K562 (cell line): ENCODE measurements at regions not wholly inside any gene's neighbourhood (a gene's known extent, or its start where the extent isn't known, plus 50 kb on each side); places are given as distances from the start of the nearest gene placed in this dataset.
A peak's percentile ranks its signal among the peaks of the same experiment; 100 is the strongest.

ENCODE experiments used
- FOXM1 ChIP-seq, 2 experiments: fragments of 450-650 bp in 1 of 2; sonication (generic) in 1 of 2; formaldehyde crosslinking in 1 of 2; IDR thresholded peaks; 2 replicates each; pipeline versions ENCODE4 v1.6.1 to v1.9.0; 2017 to 2022; ENCODE audit warnings: low read depth in 2 of 2, mild to moderate bottlenecking in 2 of 2, missing genetic modification reagents in 1 of 2, moderate library complexity in 1 of 2
- GTF2E2 ChIP-seq: fragments of 200-800 bp; sonication (Bioruptor generic); IDR thresholded peaks from 2 replicates; pipeline ENCODE4 v1.6.1; 2016; ENCODE audit warnings: missing genetic modification characterization, missing compliant biosample characterization
- HCFC1 ChIP-seq: IDR thresholded peaks from 2 replicates; pipeline ENCODE4 v1.6.1; 2012; ENCODE audit warnings: low read depth, low read length, improper control_type of control experiment
- HEY1 ChIP-seq: fragments of 250-450 bp; sonication (Bioruptor Pico); IDR thresholded peaks from 2 replicates; pipeline ENCODE4 v1.5.0; 2020; ENCODE audit warnings: mild to moderate bottlenecking, moderate library complexity, borderline replicate concordance
- JUN ChIP-seq, 2 experiments: sonication (generic) in 1 of 2; formaldehyde crosslinking in 1 of 2; IDR thresholded peaks; 2 replicates each; pipeline versions ENCODE4 v1.6.1 to v1.8.0; 2012 to 2022; ENCODE audit warnings: borderline replicate concordance in 2 of 2, mild to moderate bottlenecking in 2 of 2, improper control_type of control experiment in 1 of 2, low read depth in 1 of 2, low read length in 1 of 2, missing genetic modification reagents in 1 of 2
- KAT2B ChIP-seq: IDR thresholded peaks from one replicate; pipeline ENCODE4 v1.6.1; 2012; ENCODE audit warnings: low read depth, mild to moderate bottlenecking, control low read depth, inconsistent platforms, low read length, moderate library complexity
- MBD2 ChIP-seq: sonication (generic); IDR thresholded peaks from 2 replicates; pipeline ENCODE4 v1.6.1; 2016; ENCODE audit warnings: low read depth, borderline replicate concordance
- MEF2D ChIP-seq: conservative IDR thresholded peaks from 2 replicates; pipeline ENCODE4 v1.6.1; 2016; ENCODE audit warnings: low read depth, missing genetic modification characterization, missing compliant biosample characterization
- MXI1 ChIP-seq: IDR thresholded peaks from 2 replicates; pipeline ENCODE4 v1.6.1; 2011; ENCODE audit warnings: low read depth, mild to moderate bottlenecking, improper control_type of control experiment, low read length
- POLR3G ChIP-seq: IDR thresholded peaks from 2 replicates; pipeline ENCODE4 v1.6.1; 2011; ENCODE audit not compliant: insufficient read length, insufficient replicate concordance; ENCODE audit errors: extremely low read depth
- SIRT6 ChIP-seq: IDR thresholded peaks from one replicate; pipeline ENCODE4 v1.6.1; 2012; ENCODE audit warnings: low read depth, mild to moderate bottlenecking, control low read depth, inconsistent platforms, low read length, moderate library complexity
- TEAD1 ChIP-seq, 2 experiments: fragments of 450-650 bp in 1 of 2; sonication (generic) in 1 of 2; formaldehyde crosslinking; IDR thresholded peaks; 2 replicates each; pipeline versions ENCODE4 v1.4.0 to v1.8.0; 2020 to 2022; ENCODE audit warnings: mild to moderate bottlenecking in 2 of 2, missing genetic modification reagents in 1 of 2
- U2AF2 ChIP-seq: fragments of 200-400 bp; formaldehyde crosslinking; optimal IDR thresholded peaks from 2 replicates; pipeline ENCODE3; 2017; ENCODE audit warnings: low read depth, mild to moderate bottlenecking, low read length
- XRCC4 ChIP-seq: IDR thresholded peaks from one replicate; pipeline ENCODE4 v1.6.1; 2011; ENCODE audit not compliant: insufficient read depth, insufficient read length; ENCODE audit errors: extremely low read depth
- ZKSCAN1 ChIP-seq: fragments of 150-350 bp; IDR thresholded peaks from 2 replicates; pipeline ENCODE4 v1.6.1; 2016; ENCODE audit warnings: low read depth, low read length
- ZNF668 ChIP-seq: fragments of 250-450 bp; sonication (Bioruptor Pico); IDR thresholded peaks from 2 replicates; pipeline ENCODE4 v1.8.0; 2022; ENCODE audit warnings: mild to moderate bottlenecking, inconsistent platforms
- ZNF699 ChIP-seq: fragments of 250-450 bp; sonication (Bioruptor Pico); IDR thresholded peaks from 2 replicates; pipeline ENCODE4 v1.8.0; 2021; ENCODE audit warnings: mild to moderate bottlenecking, moderate library complexity; ENCODE audit not compliant: insufficient replicate concordance
- TF ChIP-seq, protein P1 (sequence below): fragments of 450-650 bp; IDR thresholded peaks from one replicate; pipeline ENCODE4 v1.6.1; 2018; ENCODE audit warnings: mild to moderate bottlenecking, moderate library complexity; ENCODE audit not compliant: partially characterized antibody
- TF ChIP-seq, protein P2 (sequence below): fragments of 250-450 bp; sonication (Bioruptor Pico); IDR thresholded peaks from 2 replicates; pipeline ENCODE4 v1.5.0; 2021
- TF ChIP-seq, protein P3 (sequence below): fragments of 250-450 bp; sonication (Bioruptor Pico); IDR thresholded peaks from 2 replicates; pipeline ENCODE4 v1.4.0; 2020; ENCODE audit warnings: borderline replicate concordance
- TF ChIP-seq, protein P4 (sequence below): sonication (generic); formaldehyde crosslinking; IDR thresholded peaks from 2 replicates; pipeline ENCODE4 v1.8.0; 2022; ENCODE audit warnings: missing genetic modification reagents, mild to moderate bottlenecking, borderline replicate concordance
- TF ChIP-seq, protein P5 (sequence below): sonication (generic); formaldehyde crosslinking; IDR thresholded peaks from 2 replicates; pipeline ENCODE4 v1.8.1; 2023; ENCODE audit warnings: mild to moderate bottlenecking, missing genetic modification reagents

DNA sequence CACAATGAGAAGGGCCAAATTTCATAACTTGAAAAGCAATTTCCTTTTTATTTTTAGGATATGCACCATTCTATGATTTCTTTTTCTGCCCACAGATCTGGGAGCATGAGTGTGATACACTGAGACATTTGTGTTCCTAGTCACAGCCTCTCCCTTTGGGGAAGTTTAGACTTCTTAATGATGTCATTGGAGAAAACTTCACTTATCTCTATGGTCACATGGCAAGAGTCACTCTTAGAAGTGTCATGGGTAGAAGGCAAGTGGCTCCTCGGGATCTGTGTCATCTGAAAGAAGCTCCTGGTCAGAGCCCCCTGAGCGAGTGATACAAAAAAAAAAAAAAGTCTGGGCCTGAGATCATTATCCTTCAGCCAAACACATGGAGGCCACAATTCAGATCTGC lies 62.5 kb upstream of the LGALSL start (continued):
- TF ChIP-seq HEY1 (CRISPR knock-in tag) (no peak), XRCC4 (no peak), SIRT6 (no peak), ZKSCAN1 (no peak), GTF2E2 (no peak), MBD2 (no peak), ZNF668 (CRISPR knock-in tag) (no peak), ZNF699 (no peak), MEF2D (tag) (no peak), JUN (IDR thresholded peaks at IDR 0.05; ENCODE audit: borderline replicate concordance, low read depth, low read length) (peak; percentile 80), JUN (CRISPR knock-in tag; IDR thresholded peaks at IDR 0.05; ENCODE audit: borderline replicate concordance) (no peak), HCFC1 (no peak), U2AF2 (no peak), POLR3G (no peak), KAT2B (no peak), TEAD1 (CRISPR knock-in tag; IDR thresholded peaks at IDR 0.05) (peak in 1 of 2 experiments; percentile 79; a peak in 1 of 4 replicates), FOXM1 (IDR thresholded peaks at IDR 0.05; ENCODE audit: low read depth) (no peak), FOXM1 (CRISPR knock-in tag; IDR thresholded peaks at IDR 0.05; ENCODE audit: low read depth) (no peak), MXI1 (no peak)
- TF ChIP-seq, protein P1, sequence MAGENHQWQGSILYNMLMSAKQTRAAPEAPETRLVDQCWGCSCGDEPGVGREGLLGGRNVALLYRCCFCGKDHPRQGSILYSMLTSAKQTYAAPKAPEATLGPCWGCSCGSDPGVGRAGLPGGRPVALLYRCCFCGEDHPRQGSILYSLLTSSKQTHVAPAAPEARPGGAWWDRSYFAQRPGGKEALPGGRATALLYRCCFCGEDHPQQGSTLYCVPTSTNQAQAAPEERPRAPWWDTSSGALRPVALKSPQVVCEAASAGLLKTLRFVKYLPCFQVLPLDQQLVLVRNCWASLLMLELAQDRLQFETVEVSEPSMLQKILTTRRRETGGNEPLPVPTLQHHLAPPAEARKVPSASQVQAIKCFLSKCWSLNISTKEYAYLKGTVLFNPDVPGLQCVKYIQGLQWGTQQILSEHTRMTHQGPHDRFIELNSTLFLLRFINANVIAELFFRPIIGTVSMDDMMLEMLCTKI: no peak
- TF ChIP-seq, protein P2, sequence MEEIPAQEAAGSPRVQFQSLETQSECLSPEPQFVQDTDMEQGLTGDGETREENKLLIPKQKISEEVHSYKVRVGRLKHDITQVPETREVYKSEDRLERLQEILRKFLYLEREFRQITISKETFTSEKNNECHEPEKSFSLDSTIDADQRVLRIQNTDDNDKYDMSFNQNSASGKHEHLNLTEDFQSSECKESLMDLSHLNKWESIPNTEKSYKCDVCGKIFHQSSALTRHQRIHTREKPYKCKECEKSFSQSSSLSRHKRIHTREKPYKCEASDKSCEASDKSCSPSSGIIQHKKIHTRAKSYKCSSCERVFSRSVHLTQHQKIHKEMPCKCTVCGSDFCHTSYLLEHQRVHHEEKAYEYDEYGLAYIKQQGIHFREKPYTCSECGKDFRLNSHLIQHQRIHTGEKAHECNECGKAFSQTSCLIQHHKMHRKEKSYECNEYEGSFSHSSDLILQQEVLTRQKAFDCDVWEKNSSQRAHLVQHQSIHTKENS (CRISPR knock-in tag): no peak
- TF ChIP-seq, protein P3, sequence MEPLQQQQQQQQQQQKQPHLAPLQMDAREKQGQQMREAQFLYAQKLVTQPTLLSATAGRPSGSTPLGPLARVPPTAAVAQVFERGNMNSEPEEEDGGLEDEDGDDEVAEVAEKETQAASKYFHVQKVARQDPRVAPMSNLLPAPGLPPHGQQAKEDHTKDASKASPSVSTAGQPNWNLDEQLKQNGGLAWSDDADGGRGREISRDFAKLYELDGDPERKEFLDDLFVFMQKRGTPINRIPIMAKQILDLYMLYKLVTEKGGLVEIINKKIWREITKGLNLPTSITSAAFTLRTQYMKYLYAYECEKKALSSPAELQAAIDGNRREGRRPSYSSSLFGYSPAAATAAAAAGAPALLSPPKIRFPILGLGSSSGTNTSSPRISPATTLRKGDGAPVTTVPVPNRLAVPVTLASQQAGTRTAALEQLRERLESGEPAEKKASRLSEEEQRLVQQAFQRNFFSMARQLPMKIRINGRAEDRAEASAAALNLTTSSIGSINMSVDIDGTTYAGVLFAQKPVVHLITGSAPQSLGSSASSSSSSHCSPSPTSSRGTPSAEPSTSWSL: no peak
- TF ChIP-seq, protein P4, sequence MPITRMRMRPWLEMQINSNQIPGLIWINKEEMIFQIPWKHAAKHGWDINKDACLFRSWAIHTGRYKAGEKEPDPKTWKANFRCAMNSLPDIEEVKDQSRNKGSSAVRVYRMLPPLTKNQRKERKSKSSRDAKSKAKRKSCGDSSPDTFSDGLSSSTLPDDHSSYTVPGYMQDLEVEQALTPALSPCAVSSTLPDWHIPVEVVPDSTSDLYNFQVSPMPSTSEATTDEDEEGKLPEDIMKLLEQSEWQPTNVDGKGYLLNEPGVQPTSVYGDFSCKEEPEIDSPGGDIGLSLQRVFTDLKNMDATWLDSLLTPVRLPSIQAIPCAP (CRISPR knock-in tag): no peak
- TF ChIP-seq, protein P5, sequence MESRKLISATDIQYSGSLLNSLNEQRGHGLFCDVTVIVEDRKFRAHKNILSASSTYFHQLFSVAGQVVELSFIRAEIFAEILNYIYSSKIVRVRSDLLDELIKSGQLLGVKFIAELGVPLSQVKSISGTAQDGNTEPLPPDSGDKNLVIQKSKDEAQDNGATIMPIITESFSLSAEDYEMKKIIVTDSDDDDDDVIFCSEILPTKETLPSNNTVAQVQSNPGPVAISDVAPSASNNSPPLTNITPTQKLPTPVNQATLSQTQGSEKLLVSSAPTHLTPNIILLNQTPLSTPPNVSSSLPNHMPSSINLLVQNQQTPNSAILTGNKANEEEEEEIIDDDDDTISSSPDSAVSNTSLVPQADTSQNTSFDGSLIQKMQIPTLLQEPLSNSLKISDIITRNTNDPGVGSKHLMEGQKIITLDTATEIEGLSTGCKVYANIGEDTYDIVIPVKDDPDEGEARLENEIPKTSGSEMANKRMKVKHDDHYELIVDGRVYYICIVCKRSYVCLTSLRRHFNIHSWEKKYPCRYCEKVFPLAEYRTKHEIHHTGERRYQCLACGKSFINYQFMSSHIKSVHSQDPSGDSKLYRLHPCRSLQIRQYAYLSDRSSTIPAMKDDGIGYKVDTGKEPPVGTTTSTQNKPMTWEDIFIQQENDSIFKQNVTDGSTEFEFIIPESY (CRISPR knock-in tag): no peak
